GM21723 (cell line): ENCODE measurements at regions not wholly inside any gene's neighbourhood (a gene's known extent, or its start where the extent isn't known, plus 50 kb on each side); places are given as distances from the start of the nearest gene placed in this dataset.

Experiments used
- ATAC-seq: cut with Tn5 transposase; IDR thresholded peaks from one replicate; pipeline ENCODE4 v1.9.1; 2021; ENCODE audit warnings: mild to moderate bottlenecking, moderate library complexity; ENCODE audit not compliant: unreplicated experiment

DNA sequence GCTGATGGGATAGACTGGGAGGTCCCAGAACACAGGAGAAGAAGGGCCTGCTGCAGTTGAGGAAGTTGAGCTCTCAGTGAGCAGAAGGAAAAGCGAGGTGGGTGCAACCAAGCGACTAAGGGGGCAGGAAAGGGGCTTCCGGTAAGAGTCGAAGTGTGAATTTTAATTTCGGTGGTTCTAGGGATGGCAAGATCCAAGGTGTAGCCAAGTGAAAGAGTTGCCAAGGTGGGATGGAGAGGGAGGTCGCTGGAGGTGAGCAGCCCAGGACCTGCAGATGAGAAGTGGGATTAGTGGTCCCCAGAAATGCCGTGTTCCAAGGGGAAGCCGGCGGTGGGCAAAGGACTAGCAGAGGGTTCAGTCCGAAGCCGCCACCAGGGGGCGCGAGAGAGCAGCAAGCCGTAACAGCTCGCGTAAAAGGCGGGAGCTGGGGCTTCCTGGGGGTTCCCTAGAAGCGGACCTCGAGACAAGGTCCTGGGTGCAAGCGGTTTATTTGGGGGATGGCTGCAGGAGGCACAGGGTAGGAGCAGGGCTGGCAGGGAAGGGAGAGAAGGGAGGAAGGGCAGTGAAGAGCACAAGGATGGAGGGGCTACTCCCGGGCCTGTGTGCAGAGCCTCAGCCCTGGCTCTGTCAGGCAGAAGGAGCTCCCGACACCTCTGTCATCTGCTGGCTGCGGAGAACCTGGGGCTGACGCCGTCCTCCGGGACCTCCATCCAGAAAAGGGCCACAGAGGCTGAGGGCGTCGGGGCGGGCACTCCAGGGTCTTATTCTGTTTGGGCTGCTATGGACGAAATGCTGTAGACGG, 103.6 kb downstream of the PAX1 start:
- peak; percentile 47 for ATAC-seq

DNA sequence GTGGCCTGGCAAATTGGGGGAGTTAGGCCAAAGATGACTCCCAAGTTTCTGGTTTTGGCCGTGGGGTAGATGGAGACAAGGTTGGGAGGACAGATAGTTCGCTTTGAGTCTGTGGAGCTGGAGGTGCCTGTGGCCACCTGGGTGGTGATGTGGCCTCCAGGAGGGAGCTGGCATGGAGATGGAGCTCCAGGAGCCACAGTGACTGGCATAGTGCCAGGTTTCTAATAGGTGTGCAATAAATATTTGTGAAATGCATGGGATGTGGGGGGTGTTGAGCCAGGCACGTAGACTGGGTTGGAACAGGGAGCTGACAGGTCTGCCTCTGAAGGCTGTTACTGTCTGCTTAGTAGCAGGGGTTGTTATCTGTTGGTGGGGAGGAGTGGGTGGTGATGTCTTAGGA, 102.7 kb downstream of the PAX1 start:
- no peak for ATAC-seq

DNA sequence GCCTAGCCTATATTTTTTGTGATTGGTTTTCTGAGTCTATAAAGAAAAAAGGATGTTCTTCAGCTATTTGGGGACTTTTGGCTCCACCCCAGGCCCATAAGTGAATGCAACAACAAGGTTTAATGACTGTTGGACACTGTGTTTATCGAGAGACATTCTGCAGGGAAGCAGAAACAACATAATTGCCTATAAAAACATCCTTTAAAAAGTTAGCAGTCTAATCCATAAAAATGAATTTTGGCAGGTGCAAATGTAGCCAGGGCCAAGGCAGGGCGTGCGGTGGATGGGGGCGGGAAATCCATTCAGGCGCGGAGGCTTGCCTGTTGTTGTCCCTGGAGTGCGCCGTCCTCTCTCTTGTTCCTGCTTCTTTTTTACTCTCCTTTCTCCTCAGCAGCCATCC, 99.3 kb downstream of the PAX1 start:
- ATAC-seq: no peak

- ATAC-seq: no peak
These were observed 95.7 kb downstream of the PAX1 start for GRCh38 chr20:21801193-21801592.

DNA sequence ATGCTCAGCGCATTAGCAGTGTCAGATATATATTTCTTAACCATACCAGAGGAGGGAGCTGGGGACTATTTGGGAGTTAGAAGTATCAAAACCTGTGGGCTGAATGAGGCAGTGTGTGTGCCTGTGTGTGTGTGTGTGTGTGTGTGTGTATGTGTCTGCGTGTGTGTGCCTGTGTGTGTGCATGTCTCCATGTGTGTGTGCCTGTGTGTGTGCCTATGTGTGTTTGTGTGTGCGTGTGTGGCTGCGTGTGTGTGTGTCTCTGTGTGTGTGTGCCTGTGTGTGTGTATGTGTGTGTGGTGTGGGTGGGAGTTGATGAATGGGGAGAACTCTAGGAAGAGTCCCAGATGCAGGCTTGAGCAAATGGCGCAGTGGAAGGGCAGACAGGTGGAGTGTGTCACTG, 92.9 kb downstream of the PAX1 start:
- ATAC-seq: no peak

DNA sequence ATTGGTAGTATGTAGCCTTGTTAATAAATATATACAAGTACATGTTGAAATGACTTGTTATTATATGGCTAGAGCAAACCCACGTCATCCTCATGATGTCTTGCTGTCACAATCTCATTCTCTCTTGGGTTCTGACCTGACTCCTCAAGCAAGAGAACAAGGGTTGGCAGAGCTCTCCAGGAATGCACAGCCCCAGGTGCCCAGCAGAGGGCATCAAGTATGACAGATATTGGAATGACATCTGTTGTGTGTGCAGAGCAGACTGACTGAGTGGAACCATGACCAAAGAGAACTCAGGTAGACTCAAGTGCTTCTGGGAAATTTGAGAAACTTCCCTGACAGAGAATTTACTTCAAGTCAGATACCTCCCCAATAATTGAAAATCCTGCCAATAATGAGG, 90.6 kb downstream of the PAX1 start:
- no peak for ATAC-seq

DNA sequence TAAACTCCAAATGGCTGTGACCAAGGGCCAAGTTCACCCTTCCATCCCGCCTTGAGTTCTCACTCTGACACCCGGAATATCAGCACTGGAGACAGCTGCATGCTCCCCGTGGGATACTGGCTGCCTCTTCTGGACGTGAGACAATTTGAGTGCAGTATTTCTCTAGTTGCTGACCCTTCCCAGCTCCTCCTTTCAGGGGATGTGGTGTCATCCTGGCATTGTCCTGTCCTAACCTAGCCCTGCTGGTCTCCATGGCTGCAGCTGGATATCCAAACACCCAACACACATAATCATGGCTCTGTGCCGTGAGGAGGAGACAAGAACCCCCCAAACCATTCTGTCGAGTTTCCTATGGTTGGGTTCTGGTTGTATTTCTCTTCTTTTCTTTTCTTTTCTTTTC, 82.6 kb downstream of the PAX1 start:
- no peak for ATAC-seq

- ATAC-seq: no peak
These were observed 76.1 kb downstream of the PAX1 start for GRCh38 chr20:21781446-21782075.

DNA sequence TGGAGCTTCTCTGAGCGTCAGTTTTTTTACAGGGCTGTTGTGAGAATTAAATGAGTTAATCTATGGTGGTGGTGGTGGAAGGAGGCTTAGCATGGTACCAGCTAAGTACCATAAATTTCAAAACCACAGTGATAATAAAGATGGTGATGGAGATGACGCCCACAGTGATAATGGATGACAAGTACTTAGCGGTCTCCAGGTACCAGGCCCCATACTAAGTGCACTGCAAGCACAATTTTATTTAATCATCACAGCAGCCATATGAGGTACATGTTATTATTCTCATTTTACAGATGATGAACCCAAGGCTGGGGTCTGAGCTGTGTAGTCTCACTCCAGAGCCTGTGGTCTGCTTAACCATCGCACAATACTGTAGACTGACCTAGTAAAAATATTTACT, 75.1 kb downstream of the PAX1 start:
- no peak for ATAC-seq
